ENCODE measurements at regions not wholly inside any gene's neighbourhood (a gene's known extent, or its start where the extent isn't known, plus 50 kb on each side); places are given as distances from the start of the nearest gene placed in this dataset.

- no peak overlapping the region for H3K27ac Mint-ChIP-seq
- H3K36me3 Mint-ChIP-seq (ENCODE audit: low read depth) = no peaks in the 10 kb centered on the region
- no peak overlapping the region for H3K4me3 Mint-ChIP-seq (ENCODE audit: low read depth)
- intact Hi-C loops (cut with micrococcal nuclease) = no loop called here
- no peak for DNase-seq (ENCODE audit: low spot score)
- H3K4me1 Mint-ChIP-seq (ENCODE audit: low read depth) = no peaks in the 10 kb centered on the region
- no peaks in the 10 kb centered on the region for H3K9me3 Mint-ChIP-seq
- peaks cover 9% of the 10 kb centered on the region for H3K27me3 Mint-ChIP-seq (ENCODE audit: low read depth)
Observed at GRCh38 chr3:70597312-70597711, 284.9 kb upstream of the MDFIC2 start.

GRCh38 chr3:70583682-70584081, 271.2 kb upstream of the MDFIC2 start:
- intact Hi-C loops (cut with micrococcal nuclease) = no loop called here
- Mint-ChIP-seq H3K27ac (no peak overlapping the region), H3K27me3 (ENCODE audit: low read depth) (peaks cover 14% of the 10 kb centered on the region), H3K9me3 (no peaks in the 10 kb centered on the region), H3K36me3 (ENCODE audit: low read depth) (no peaks in the 10 kb centered on the region), H3K4me3 (ENCODE audit: low read depth) (no peak overlapping the region), H3K4me1 (ENCODE audit: low read depth) (no peaks in the 10 kb centered on the region)
- DNase-seq (ENCODE audit: low spot score) = no peak

GRCh38 chr3:70582803-70583202, 270.4 kb upstream of the MDFIC2 start:
- intact Hi-C loops (cut with micrococcal nuclease) = no loop called here
- Mint-ChIP-seq H3K4me1 (ENCODE audit: low read depth) (no peaks in the 10 kb centered on the region), H3K9me3 (no peaks in the 10 kb centered on the region), H3K4me3 (ENCODE audit: low read depth) (no peak overlapping the region), H3K27ac (no peak overlapping the region), H3K36me3 (ENCODE audit: low read depth) (no peaks in the 10 kb centered on the region), H3K27me3 (ENCODE audit: low read depth) (peaks cover 13% of the 10 kb centered on the region)
- no peak for DNase-seq (ENCODE audit: low spot score)

- no peaks in the 10 kb centered on the region for H3K36me3 Mint-ChIP-seq (ENCODE audit: low read depth)
- no peak overlapping the region for H3K4me3 Mint-ChIP-seq (ENCODE audit: low read depth)
- no peaks in the 10 kb centered on the region for H3K9me3 Mint-ChIP-seq
- peaks cover 14% of the 10 kb centered on the region for H3K27me3 Mint-ChIP-seq (ENCODE audit: low read depth)
- DNase-seq (ENCODE audit: low spot score) = no peak
- intact Hi-C loops (cut with micrococcal nuclease) = no loop called here
- H3K27ac Mint-ChIP-seq = no peak overlapping the region
- H3K4me1 Mint-ChIP-seq (ENCODE audit: low read depth) = no peaks in the 10 kb centered on the region
Observed at GRCh38 chr3:70580021-70580420, 267.6 kb upstream of the MDFIC2 start.

GRCh38 chr3:70571696-70572095, 259.3 kb upstream of the MDFIC2 start:
- no peaks in the 10 kb centered on the region for H3K4me1 Mint-ChIP-seq (ENCODE audit: low read depth)
- no peak overlapping the region for H3K27ac Mint-ChIP-seq
- intact Hi-C loops (cut with micrococcal nuclease) = no loop called here
- H3K36me3 Mint-ChIP-seq (ENCODE audit: low read depth) = no peaks in the 10 kb centered on the region
- no peaks in the 10 kb centered on the region for H3K9me3 Mint-ChIP-seq
- no peak for DNase-seq (ENCODE audit: low spot score)
- peaks cover 7% of the 10 kb centered on the region for H3K27me3 Mint-ChIP-seq (ENCODE audit: low read depth)
- H3K4me3 Mint-ChIP-seq (ENCODE audit: low read depth) = no peak overlapping the region

- Mint-ChIP-seq H3K27me3 (ENCODE audit: low read depth) (peaks cover 4% of the 10 kb centered on the region), H3K4me1 (ENCODE audit: low read depth) (no peaks in the 10 kb centered on the region), H3K9me3 (no peaks in the 10 kb centered on the region), H3K27ac (no peak overlapping the region), H3K36me3 (ENCODE audit: low read depth) (no peaks in the 10 kb centered on the region), H3K4me3 (ENCODE audit: low read depth) (no peak overlapping the region)
- intact Hi-C loops (cut with micrococcal nuclease) = no loop called here
- no peak for DNase-seq (ENCODE audit: low spot score)
Observed at GRCh38 chr3:70570584-70570983, 258.1 kb upstream of the MDFIC2 start.

GRCh38 chr3:70568626-70569025, 256.2 kb upstream of the MDFIC2 start:
- no peaks in the 10 kb centered on the region for H3K4me1 Mint-ChIP-seq (ENCODE audit: low read depth)
- H3K27me3 Mint-ChIP-seq (ENCODE audit: low read depth) = no peaks in the 10 kb centered on the region
- intact Hi-C loops (cut with micrococcal nuclease) = no loop called here
- H3K27ac Mint-ChIP-seq = no peak overlapping the region
- H3K9me3 Mint-ChIP-seq = no peaks in the 10 kb centered on the region
- no peak overlapping the region for H3K4me3 Mint-ChIP-seq (ENCODE audit: low read depth)
- no peak for DNase-seq (ENCODE audit: low spot score)
- no peaks in the 10 kb centered on the region for H3K36me3 Mint-ChIP-seq (ENCODE audit: low read depth)

DNA sequence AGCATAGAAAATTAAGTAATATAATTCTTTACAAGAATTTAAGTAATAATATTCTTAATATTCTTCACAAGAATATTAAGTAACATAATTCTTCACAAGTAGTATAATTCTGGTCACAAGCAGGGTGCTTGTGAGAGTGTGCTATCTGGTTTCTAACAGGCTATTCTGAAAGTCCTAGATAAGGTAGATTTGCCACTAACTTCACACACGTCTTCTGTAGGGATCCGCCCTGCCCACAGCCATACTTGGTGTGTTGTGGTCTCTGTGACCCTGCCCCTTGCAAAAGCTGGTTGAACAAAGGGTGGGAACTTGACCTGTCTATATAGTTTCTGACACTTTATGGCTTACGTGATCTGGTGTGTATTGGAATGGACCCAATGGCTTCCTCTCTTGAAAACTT, 253.4 kb upstream of the MDFIC2 start:
- intact Hi-C loops (cut with micrococcal nuclease) = no loop called here
- no peak for DNase-seq (ENCODE audit: low spot score)

GRCh38 chr3:70564552-70564951, 252.1 kb upstream of the MDFIC2 start:
- Mint-ChIP-seq H3K4me1 (ENCODE audit: low read depth) (no peaks in the 10 kb centered on the region), H3K27me3 (ENCODE audit: low read depth) (peaks cover 13% of the 10 kb centered on the region), H3K36me3 (ENCODE audit: low read depth) (no peaks in the 10 kb centered on the region), H3K27ac (no peak overlapping the region), H3K4me3 (ENCODE audit: low read depth) (no peak overlapping the region), H3K9me3 (no peaks in the 10 kb centered on the region)
- no peak for DNase-seq (ENCODE audit: low spot score)
- intact Hi-C loops (cut with micrococcal nuclease) = no loop called here

More for the DNA sequence above, 253.4 kb upstream of the MDFIC2 start:
- Mint-ChIP-seq H3K9me3 (no peaks in the 10 kb centered on the region), H3K27ac (no peak overlapping the region), H3K4me1 (ENCODE audit: low read depth) (no peaks in the 10 kb centered on the region), H3K27me3 (ENCODE audit: low read depth) (peaks cover 13% of the 10 kb centered on the region), H3K4me3 (ENCODE audit: low read depth) (no peak overlapping the region), H3K36me3 (ENCODE audit: low read depth) (no peaks in the 10 kb centered on the region)

DNA sequence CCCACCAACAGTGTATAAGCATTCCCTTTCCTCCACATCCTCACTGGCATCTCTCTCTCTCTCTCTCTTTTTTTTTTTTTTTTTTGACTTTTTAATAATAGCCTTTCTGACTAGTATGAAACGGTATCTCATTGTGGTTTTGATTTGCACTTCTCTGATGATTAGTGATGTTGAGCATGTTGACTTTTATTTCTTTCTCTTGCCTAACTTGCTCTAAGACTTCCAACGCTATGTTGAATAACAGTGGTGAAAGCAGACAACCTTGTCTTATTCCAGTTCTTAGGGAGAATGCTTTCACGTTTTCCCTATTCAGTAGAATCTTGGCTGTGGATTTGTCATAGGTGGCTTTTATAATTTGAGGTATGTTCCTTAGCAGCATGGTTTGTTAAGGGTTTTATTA, 249.4 kb upstream of the MDFIC2 start:
- Mint-ChIP-seq H3K4me1 (ENCODE audit: low read depth) (no peaks in the 10 kb centered on the region), H3K36me3 (ENCODE audit: low read depth) (no peaks in the 10 kb centered on the region), H3K4me3 (ENCODE audit: low read depth) (no peak overlapping the region), H3K27me3 (ENCODE audit: low read depth) (peaks cover 19% of the 10 kb centered on the region), H3K9me3 (no peaks in the 10 kb centered on the region), H3K27ac (no peak overlapping the region)
- DNase-seq (ENCODE audit: low spot score) = no peak
- intact Hi-C loops (cut with micrococcal nuclease) = no loop called here

DNA sequence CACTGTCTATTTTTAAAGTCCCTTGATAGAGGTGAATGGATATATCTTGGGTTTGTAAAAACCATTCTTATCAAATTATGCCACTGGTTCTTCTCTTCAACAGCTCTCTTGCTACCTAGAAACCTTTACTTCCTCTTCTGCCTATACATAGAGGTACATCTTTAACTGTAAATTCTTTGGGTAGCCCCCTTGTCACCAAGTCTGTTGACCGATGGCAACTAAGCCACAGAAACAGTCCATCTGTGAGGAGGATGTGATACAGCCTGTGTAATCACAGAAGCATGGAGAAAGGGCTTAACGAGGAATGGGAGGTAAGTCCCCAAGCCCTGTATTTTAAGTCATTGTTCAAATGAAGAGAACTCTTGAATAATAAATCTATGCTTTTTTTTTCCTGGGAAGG, 246.5 kb upstream of the MDFIC2 start:
- intact Hi-C loops (cut with micrococcal nuclease) = loop anchor here (10.0 kb wide), 1 partner anchor 506 kb away; no protein-coding TSS in a partner anchor
- Mint-ChIP-seq H3K27ac (no peak overlapping the region), H3K9me3 (no peaks in the 10 kb centered on the region), H3K4me1 (ENCODE audit: low read depth) (no peaks in the 10 kb centered on the region), H3K27me3 (ENCODE audit: low read depth) (peaks cover 22% of the 10 kb centered on the region), H3K4me3 (ENCODE audit: low read depth) (no peak overlapping the region), H3K36me3 (ENCODE audit: low read depth) (no peaks in the 10 kb centered on the region)
- DNase-seq (ENCODE audit: low spot score) = no peak

- no peaks in the 10 kb centered on the region for H3K4me1 Mint-ChIP-seq (ENCODE audit: low read depth)
- intact Hi-C loops (cut with micrococcal nuclease) = loop anchor here (10.0 kb wide), 1 partner anchor 507 kb away; no protein-coding TSS in a partner anchor
- H3K4me3 Mint-ChIP-seq (ENCODE audit: low read depth) = no peak overlapping the region
- H3K27me3 Mint-ChIP-seq (ENCODE audit: low read depth) = peaks cover 17% of the 10 kb centered on the region
- H3K36me3 Mint-ChIP-seq (ENCODE audit: low read depth) = no peaks in the 10 kb centered on the region
- no peak for DNase-seq (ENCODE audit: low spot score)
- no peaks in the 10 kb centered on the region for H3K9me3 Mint-ChIP-seq
- H3K27ac Mint-ChIP-seq = no peak overlapping the region
Observed at GRCh38 chr3:70557976-70558375, 245.5 kb upstream of the MDFIC2 start.

- Mint-ChIP-seq H3K9me3 (no peaks in the 10 kb centered on the region), H3K27me3 (ENCODE audit: low read depth) (peaks cover 12% of the 10 kb centered on the region), H3K27ac (no peak overlapping the region), H3K4me3 (ENCODE audit: low read depth) (no peak overlapping the region), H3K4me1 (ENCODE audit: low read depth) (no peaks in the 10 kb centered on the region), H3K36me3 (ENCODE audit: low read depth) (no peaks in the 10 kb centered on the region)
- DNase-seq (ENCODE audit: low spot score) = no peak
- intact Hi-C loops (cut with micrococcal nuclease) = loop anchor here (10.0 kb wide), 1 partner anchor 509 kb away; no protein-coding TSS in a partner anchor
Observed at GRCh38 chr3:70556056-70556455, 243.6 kb upstream of the MDFIC2 start.

GRCh38 chr3:70554170-70554569, 241.7 kb upstream of the MDFIC2 start:
- Mint-ChIP-seq H3K27ac (no peak overlapping the region), H3K27me3 (ENCODE audit: low read depth) (peaks cover 17% of the 10 kb centered on the region), H3K4me3 (ENCODE audit: low read depth) (no peak overlapping the region), H3K36me3 (ENCODE audit: low read depth) (no peaks in the 10 kb centered on the region), H3K9me3 (no peaks in the 10 kb centered on the region), H3K4me1 (ENCODE audit: low read depth) (no peaks in the 10 kb centered on the region)
- intact Hi-C loops (cut with micrococcal nuclease) = loop anchor here (5.0 to 10.0 kb wide), 2 partner anchors 398 to 511 kb away; no protein-coding TSS in a partner anchor
- DNase-seq (ENCODE audit: low spot score) = no peak
